HuH-7 (cell line): ENCODE measurements at regions not wholly inside any gene's neighbourhood (a gene's known extent, or its start where the extent isn't known, plus 50 kb on each side); places are given as distances from the start of the nearest gene placed in this dataset.
A peak's percentile ranks its signal among the peaks of the same experiment; 100 is the strongest.

ENCODE experiments used
- DNase-seq: peaks from one replicate; pipeline ENCODE4 v3.0.0; 2011; ENCODE audit warnings: low spot score

DNA sequence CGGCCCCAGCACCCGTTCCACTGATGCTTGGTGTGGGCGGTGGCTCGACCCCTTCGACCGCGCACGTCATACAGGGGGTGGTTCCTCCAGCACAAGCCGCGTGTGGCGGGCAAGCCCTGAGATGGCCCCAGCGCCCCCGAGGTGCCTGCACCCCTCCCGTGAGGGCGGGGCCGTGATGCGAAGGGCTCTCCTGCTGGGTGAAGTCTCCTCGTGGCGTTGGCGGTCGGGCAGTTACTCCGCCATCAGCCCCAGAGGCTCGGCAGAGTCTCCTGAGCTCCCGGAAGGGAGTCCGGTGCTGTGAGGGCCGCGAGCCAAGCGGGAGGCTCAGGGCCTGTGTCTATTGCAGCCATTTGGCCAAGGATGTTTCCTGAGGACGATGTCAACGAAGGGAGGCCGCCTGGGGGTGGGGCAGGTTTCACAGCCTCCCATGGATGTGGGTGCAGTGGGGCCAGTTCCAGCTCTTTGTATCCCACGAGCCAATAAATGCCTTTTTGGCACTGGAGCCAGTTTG, 78.1 kb upstream of the GALNT9 start:
- DNase-seq = no peak

DNA sequence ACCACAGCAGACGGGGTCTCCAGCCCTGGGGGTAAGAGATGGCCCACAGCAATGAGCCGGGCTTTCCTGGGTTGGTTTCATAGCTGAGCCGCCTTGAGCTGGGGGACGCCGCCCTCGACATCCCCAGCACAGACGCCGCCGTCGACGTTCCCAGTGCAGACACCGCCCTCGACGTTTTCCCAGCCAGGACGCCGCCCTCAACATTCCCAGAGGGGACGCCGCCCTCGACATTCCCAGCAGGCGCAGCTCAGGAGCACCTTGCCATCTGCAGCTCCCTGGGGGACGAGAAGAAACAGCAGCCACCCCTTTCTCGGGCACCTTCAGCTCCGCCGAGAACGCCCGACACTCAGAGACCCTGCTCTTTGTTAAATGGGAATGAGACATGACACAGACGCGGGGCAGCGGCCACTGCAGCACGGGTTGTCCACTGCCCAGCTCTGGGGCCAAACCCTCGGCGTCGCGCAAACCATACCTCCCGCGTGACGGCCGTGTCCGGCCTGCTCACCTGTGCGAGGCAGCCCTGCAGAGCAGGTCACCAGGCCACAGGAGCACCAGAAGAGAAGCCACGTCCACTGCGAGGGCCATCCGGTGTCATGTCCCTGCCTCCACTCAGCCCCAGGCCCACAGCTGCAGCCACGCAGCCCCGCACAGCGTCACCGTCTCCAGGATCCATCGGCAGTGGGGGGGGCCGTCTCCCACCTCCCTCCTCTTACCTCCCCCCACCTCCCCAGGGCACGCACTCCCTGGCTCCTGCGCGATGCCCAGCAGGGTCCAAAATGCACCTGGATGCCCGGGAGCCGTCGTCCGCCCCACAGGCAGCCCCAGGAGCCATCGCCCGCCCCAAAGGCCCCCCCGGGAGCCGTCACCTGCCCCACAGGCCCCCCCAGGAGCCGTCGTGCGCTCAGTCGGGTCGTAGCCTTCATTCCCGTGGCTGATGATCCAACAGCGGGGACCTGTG, 77.4 kb upstream of the GALNT9 start:
- DNase-seq = no peak

DNA sequence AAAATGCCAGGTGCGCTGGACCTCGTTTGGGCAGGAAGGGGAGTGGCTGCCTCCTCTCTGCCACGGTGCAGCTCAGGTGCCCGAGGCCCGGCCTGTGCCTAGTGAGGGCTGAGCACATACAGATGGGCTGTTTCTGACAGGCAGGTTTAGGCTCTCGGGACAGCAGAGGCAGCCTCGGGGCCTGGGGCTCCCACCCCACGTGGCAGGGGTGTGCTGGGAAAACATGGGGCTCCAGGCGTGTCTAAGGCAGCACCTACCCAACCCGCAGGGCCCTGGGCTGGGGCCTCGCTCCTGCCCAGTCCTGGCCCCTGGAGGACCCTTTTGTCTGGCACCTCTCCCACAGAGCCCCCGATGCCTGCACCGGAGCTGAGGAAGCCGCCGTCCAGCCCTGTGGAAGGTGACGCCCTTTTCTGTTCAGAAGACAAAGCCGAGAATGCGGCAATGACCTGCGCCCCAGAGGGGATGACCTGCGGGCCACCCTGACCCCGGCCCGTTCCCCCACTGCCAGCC, 76.4 kb upstream of the GALNT9 start:
- no peak for DNase-seq

DNA sequence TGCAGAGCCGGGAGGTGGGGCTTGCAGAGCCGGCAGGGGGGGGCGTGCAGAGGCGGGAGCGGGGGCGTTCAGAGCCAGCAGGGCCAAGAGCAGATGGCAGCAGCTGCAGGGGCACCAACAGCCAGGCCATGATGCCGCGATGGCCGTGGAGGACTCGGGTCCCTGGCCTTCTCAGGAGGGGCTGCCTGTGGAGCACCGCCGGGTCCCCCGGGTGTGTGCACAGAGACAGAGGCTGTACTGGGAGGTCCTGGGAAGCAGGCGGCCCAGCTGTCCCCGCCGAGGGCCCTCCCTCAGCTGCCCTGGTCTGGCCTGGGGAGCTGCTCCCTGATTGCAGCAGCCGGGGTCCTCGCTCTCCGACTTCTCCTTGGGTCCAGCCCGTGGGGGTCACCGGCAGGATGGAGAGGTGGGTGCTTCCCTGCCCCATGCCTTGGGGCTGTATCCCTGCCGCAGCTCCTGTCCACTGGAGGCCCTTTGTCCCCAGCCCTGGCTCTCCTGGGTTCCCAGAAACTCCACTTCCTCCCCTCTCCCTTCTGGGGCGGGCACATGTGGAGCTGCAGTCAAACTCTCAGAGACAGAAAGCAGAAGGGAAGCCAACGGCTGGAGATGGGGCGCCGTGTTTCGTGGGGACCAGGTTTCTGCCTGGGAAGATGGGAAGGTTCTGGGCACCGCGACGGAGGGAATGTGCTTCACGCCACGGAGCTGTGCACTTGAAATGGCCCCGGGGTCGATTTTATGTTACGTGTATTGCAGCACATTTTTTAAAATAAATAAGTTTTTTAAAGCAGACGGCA, 75.8 kb upstream of the GALNT9 start:
- DNase-seq = no peak

- DNase-seq = no peak
Observed at GRCh38 chr12:132404435-132404855, 75.1 kb upstream of the GALNT9 start.

DNA sequence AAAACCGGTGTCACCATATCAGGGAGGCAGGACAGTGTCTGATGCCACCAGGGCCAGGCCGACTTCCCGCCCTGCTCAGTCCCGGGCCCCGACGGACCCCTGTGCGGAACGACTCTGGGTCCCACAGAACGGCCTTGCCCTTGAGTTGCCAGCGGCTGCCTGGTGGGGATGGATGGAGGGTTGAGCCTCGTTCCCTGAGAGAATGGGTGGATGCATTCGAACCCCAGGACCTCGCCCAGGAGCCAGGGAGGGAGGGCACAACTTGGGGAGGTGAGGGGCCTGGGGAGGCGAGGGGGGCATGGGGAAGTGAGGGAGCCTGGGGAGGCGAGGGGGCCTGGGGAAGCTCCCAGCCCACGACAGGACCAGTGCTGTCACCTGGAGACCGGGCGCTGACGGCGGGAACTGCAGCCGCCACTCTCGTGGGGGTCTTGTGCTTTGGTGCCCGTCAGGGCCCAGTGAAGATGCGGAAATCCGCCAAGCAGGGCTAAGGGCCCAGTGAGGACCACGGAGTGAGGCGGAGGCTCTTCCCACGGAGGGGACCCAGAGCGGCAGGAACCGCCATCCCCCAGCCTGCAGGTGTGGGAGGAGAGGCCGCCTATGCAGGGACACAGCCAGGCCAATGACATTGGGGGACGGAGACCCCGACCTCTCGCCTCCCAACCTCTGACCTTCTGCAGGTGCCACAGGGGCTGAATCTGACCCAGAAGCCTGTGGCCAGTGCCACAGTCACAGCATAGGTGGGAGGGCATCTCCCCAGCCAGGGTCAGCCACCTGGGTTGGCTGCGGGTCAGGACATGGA, 74.4 kb upstream of the GALNT9 start:
- DNase-seq = no peak

GRCh38 chr12:132402831-132403416, 73.5 kb upstream of the GALNT9 start:
- DNase-seq = no peak

DNA sequence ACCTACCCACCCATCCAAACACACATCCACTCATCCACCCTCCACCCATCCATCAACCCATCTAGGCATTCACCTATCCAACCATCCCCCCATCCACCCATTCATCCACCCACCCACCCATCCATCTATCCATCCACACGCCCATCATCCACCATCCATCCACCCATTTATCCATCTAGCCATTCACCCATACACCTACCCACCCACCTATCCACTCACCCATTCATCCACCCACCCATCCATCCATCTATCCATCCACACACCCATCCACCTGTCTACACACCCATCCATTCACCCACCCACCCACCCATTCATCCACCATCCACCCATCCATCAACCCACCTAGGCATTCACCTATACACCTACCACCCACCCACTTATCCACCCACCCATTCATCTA, 72.6 kb upstream of the GALNT9 start:
- no peak for DNase-seq

DNA sequence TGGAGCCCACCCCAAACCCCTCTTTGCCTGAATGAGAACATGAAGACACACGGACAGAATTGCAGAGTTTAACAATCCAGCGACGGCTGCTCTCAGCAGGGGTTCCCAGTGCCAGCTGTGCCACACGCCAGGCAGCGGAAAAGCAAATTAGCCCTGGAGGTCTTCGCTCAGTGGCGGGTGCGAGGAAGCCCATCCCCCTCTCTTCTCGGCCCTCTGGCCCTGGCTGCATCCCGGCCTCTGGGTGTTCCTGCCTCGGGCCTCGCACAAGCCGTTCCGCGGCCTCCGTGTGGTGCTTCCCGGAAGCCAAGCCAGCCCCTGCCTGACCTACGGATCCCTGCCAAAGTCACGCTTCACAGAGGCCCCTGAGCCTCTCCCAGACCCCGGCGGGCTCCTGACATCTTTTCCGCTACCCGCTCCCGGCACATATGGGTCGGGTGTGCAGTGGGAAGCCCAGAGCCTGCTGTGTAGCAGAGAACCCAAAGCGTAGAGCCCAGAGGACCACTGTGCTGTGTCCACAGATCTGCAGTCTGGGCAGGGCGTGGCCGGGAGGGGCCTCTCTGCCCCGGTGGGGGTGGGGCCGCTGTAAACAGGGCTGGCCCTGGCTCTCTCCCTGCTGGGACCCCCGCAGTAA, 70.7 kb upstream of the GALNT9 start:
- peak; percentile 44 for DNase-seq

DNA sequence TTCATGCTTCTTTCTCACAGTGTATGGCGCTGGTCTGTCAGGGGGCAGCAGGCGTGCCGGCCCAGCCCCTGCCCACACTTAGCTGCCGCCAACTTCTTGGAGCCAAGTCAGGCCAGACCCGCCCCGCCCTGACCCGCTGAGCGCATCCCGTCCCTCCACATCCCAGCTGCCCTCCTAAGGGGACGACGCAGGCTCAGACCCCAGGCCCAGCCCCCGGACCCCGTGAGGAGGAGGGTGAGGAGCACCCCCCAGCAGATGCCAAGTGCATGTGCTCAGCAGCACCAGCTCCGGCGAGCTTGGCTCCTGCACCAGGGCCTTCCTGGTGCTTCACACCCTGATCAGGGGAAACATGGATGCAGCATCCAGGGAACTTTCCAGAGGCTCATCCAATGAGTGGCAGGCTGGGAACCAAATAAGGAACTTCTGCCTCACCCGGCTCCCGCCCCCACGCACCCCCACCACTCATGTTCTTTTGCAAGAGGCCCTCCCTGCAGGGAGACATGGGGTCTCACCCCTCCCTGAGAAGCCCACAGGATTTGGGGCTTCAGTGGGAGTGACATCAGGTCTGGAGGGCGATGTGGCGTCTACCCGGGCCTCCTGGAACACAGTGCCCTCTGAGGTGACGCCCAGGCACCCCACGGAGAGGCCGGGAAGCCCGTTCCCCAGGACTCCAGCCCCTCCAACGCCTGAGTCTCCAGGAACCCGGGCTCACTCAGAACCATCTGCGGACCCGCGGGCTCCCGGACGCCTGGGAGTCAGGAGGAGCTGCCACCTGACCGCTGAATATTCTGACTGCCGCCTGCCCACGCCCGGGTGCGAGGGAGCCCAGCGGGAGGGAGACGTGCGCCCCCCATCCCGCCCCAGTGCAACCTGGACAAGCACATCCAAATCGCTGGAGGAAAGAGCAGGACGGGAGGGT, 70.0 kb upstream of the GALNT9 start:
- no peak for DNase-seq

DNA sequence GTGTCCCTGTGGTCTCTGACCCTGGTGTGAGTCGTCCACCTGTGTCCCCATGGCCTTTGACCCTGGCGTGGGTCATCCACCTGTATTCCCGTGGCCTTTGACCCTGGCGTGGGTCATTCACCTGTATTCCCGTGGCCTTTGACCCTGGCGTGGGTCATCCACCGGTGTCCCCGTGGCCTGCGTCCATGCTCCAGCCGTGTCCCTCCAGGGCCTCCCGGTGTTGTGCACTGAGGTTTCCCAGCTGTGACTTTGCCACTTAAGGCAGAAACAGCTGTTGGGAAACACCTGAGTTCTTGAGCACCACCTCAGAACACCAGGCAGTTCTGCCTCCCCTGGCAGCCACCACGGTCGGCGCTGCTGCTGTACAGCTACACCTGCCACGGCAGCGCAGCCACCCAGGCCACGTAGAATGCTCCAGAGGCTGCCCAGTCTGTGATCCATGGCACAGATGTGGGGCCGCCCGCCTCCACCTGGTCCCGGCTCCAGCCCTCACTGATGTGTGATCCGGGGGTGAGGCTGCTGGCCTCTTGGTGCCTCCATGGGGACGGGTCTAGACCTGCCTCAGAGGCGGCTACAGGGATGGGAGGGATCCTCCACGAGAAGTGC, 69.1 kb upstream of the GALNT9 start:
- no peak for DNase-seq

GRCh38 chr12:132397934-132398385, 68.6 kb upstream of the GALNT9 start:
- DNase-seq = no peak

DNA sequence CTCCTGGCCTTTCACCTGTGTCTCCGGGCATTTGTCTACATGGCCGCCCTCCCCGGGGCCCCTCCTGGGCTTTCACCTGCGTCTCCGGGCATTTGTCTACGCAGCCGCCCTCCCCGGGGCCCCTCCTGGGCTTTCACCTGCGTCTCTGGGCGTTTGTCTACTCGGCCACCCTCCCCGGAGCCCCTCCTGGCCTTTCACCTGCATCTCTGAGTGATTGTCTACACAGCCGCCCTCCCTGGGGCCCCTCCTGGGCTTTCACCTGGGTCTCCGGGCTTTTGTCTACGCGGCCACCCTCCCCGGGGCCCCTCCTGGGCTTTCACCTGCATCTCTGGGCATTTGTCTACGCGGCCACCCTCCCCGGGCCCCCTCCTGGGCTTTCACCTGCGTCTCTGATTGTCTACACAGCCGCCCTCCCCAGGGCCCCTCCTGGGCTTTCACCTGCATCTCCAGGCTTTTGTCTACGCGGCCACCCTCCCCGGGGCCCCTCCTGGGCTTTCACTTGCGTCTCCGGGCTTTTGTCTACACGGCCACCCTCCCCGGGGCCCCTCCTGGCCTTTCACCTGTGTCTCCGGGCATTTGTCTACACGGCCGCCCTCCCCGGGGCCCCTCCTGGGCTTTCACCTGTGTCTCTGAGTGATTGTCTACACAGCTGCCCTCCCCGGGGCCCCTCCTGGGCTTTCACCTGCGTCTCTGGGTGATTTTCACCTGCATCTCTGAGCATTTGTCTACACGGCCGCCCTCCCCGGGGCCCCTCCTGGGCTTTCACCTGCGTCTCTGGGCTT, 68.0 kb upstream of the GALNT9 start:
- no peak for DNase-seq

GRCh38 chr12:132396657-132397056, 67.3 kb upstream of the GALNT9 start:
- DNase-seq = no peak

DNA sequence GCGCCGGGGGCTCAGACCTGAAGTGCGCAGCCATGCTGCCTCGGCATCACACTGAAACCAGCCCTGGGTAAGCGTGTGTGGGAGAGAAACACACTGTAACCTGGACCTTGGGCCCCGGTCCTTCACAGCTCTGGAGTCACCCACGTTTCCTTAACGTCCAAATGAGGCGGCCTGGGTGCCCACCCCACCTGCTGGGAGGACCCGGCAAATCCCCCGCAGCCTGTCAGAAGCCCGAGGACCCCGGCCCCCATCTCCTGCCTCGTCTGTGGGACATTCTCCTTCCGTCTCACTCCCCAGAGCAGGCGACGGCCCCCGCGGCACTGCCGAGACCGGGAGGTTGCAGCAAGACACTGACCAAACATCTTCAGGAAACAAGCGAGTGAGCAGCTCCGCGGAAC, 66.5 kb upstream of the GALNT9 start:
- DNase-seq = no peak

GRCh38 chr12:132395192-132395907, 66.0 kb upstream of the GALNT9 start:
- no peak for DNase-seq

GRCh38 chr12:132393991-132394949, 64.9 kb upstream of the GALNT9 start:
- no peak for DNase-seq
